Esophagus squamous epithelium (tissue), 5 donors: ENCODE measurements at regions not wholly inside any gene's neighbourhood (a gene's known extent, or its start where the extent isn't known, plus 50 kb on each side); places are given as distances from the start of the nearest gene placed in this dataset.

Experiments
- DNase-seq: peaks from one replicate; lab custom pipeline; 2025; lab: John Stamatoyannopoulos, UW
- H3K27ac ChIP-seq, 4 donors: fragments of 200-600 bp; sonication (generic); one replicate each; pipeline ENCODE4 v1.5.1; 2016 to 2019; ENCODE audit warnings: mild to moderate bottlenecking in 1 of 4
- H3K27me3 ChIP-seq, 4 donors: fragments of 200-600 bp; sonication (generic); 1 replicate in 3 of 4; 2 replicates in 1 of 4; pipeline versions ENCODE4 v1.5.1 to v1.6.0; 2017 to 2021; ENCODE audit warnings: antibody characterized with exemption in 1 of 4
- H3K36me3 ChIP-seq, 3 donors: fragments of 200-600 bp; sonication (generic); one replicate each; pipeline ENCODE4 v1.5.1; 2016 to 2019
- H3K4me1 ChIP-seq, 3 donors: fragments of 200-600 bp; sonication (generic); one replicate each; pipeline ENCODE4 v1.5.1; 2017 to 2019
- H3K4me3 ChIP-seq, 4 donors: fragments of 200-600 bp; sonication (generic); 1 replicate in 3 of 4; 2 replicates in 1 of 4; pipeline ENCODE4 v1.5.1; 2016 to 2019; ENCODE audit warnings: mild to moderate bottlenecking in 2 of 4, moderate library complexity in 1 of 4
- H3K9me3 ChIP-seq, 3 donors: fragments of 200-600 bp; sonication (generic); one replicate each; pipeline ENCODE4 v1.5.1; 2016 to 2019
- CTCF ChIP-seq, 6 experiments: fragments of 450-650 bp in 4 of 6; fragments of 200-600 bp in 2 of 6; sonication (generic) in 2 of 6; IDR thresholded peaks; one replicate each; pipeline ENCODE4 v1.5.1; 2016 to 2019; ENCODE audit warnings: antibody characterized with exemption in 6 of 6, mild to moderate bottlenecking in 4 of 6, moderate library complexity in 4 of 6
- POLR2A ChIP-seq, 4 donors: fragments of 450-650 bp; IDR thresholded peaks; one replicate each; pipeline ENCODE4 v1.6.1; 2017; ENCODE audit warnings: antibody characterized with exemption in 4 of 4, mild to moderate bottlenecking in 4 of 4, moderate library complexity in 3 of 4
- WGBS, 2 donors: methylation state at CpG; one replicate each; pipeline ENCODE4 v1.1.5; 2018; 5-methylcytosine and 5-hydroxymethylcytosine counted together
- intact Hi-C: fragments of 100-400 bp; cut with DNase I; formaldehyde crosslinking; loops from one replicate; pipeline ENCODE4 v1.15.0; 2022
- donor health status: DM: yes; HTN: yes; CAD: no.

GRCh38 chr2:192275632-192276031, 80.9 kb upstream of the TMEFF2 start:
- Histone ChIP-seq H3K4me3 (no peak overlapping the region), H3K27me3 (no peaks in the 10 kb centered on the region), H3K36me3 (no peaks in the 10 kb centered on the region), H3K4me1 (no peaks in the 10 kb centered on the region), H3K27ac (no peak overlapping the region), H3K9me3 (no peaks in the 10 kb centered on the region)
- intact Hi-C loops: no loop called here
- 81 to 85% methylated on average over 3 of the region's 3 CpGs for WGBS, 2 donors
- TF ChIP-seq POLR2A (IDR thresholded peaks at IDR 0.05) (no peak), CTCF (IDR thresholded peaks at IDR 0.05) (no peak)
- no peak for DNase-seq

GRCh38 chr2:192267484-192267883, 72.8 kb upstream of the TMEFF2 start:
- H3K4me1 ChIP-seq: no peaks in the 10 kb centered on the region
- DNase-seq: no peak
- intact Hi-C loops: no loop called here
- TF ChIP-seq POLR2A (IDR thresholded peaks at IDR 0.05): no peak
- no peak overlapping the region for H3K27ac ChIP-seq
- H3K27me3 ChIP-seq: no peaks in the 10 kb centered on the region
- H3K36me3 ChIP-seq: no peaks in the 10 kb centered on the region
- H3K9me3 ChIP-seq: no peaks in the 10 kb centered on the region
- no peak overlapping the region for H3K4me3 ChIP-seq

- Histone ChIP-seq H3K27ac (no peak overlapping the region), H3K4me3 (no peak overlapping the region), H3K4me1 (no peaks in the 10 kb centered on the region), H3K9me3 (no peaks in the 10 kb centered on the region), H3K36me3 (no peaks in the 10 kb centered on the region), H3K27me3 (no peaks in the 10 kb centered on the region)
- no peak for TF ChIP-seq POLR2A (IDR thresholded peaks at IDR 0.05)
- TF ChIP-seq CTCF (IDR thresholded peaks at IDR 0.05): no peak
- DNase-seq: no peak
- intact Hi-C loops: no loop called here
- WGBS, 2 donors: 57 to 59% methylated on average over 2 of the region's 2 CpGs
Observed at GRCh38 chr2:192265751-192266150, 71.0 kb upstream of the TMEFF2 start.

- intact Hi-C loops: no loop called here
- H3K27ac ChIP-seq: no peak overlapping the region
- no peak for DNase-seq
- H3K4me1 ChIP-seq: no peaks in the 10 kb centered on the region
- H3K9me3 ChIP-seq: no peaks in the 10 kb centered on the region
- TF ChIP-seq CTCF (IDR thresholded peaks at IDR 0.05): no peak
- no peak for TF ChIP-seq POLR2A (IDR thresholded peaks at IDR 0.05)
- 76 to 83% methylated on average over 3 of the region's 3 CpGs for WGBS, 2 donors
- H3K27me3 ChIP-seq: no peaks in the 10 kb centered on the region
- no peaks in the 10 kb centered on the region for H3K36me3 ChIP-seq
- H3K4me3 ChIP-seq: no peak overlapping the region
Observed at GRCh38 chr2:192254444-192254843, 59.7 kb upstream of the TMEFF2 start.

GRCh38 chr2:192253692-192254091, 59.0 kb upstream of the TMEFF2 start:
- H3K9me3 ChIP-seq: no peaks in the 10 kb centered on the region
- no peaks in the 10 kb centered on the region for H3K27me3 ChIP-seq
- H3K36me3 ChIP-seq: no peaks in the 10 kb centered on the region
- TF ChIP-seq CTCF (IDR thresholded peaks at IDR 0.05): no peak
- TF ChIP-seq POLR2A (IDR thresholded peaks at IDR 0.05): no peak
- DNase-seq: no peak
- intact Hi-C loops: no loop called here
- no peak overlapping the region for H3K27ac ChIP-seq
- H3K4me3 ChIP-seq: no peak overlapping the region
- no peaks in the 10 kb centered on the region for H3K4me1 ChIP-seq
- WGBS, 2 donors: 64 to 69% methylated on average over 4 of the region's 4 CpGs

GRCh38 chr2:192250961-192251360, 56.2 kb upstream of the TMEFF2 start:
- Histone ChIP-seq H3K36me3 (no peaks in the 10 kb centered on the region), H3K27me3 (no peaks in the 10 kb centered on the region), H3K27ac (no peak overlapping the region), H3K4me3 (no peak overlapping the region), H3K9me3 (no peaks in the 10 kb centered on the region), H3K4me1 (no peaks in the 10 kb centered on the region)
- TF ChIP-seq CTCF (IDR thresholded peaks at IDR 0.05): no peak
- TF ChIP-seq POLR2A (IDR thresholded peaks at IDR 0.05): no peak
- no peak for DNase-seq
- intact Hi-C loops: no loop called here
